ENCODE measurements at regions not wholly inside any gene's neighbourhood (a gene's known extent, or its start where the extent isn't known, plus 50 kb on each side); places are given as distances from the start of the nearest gene placed in this dataset.
A peak's percentile ranks its signal among the peaks of the same experiment; 100 is the strongest.

- Histone ChIP-seq H2BK15ac (replicated peaks; ENCODE audit: low read depth) (no peak overlapping the region), H3K79me2 (ENCODE audit: control insufficient read depth, insufficient read depth, low read length) (no peaks in the 10 kb centered on the region), H3K9ac (ENCODE audit: low read length) (no peak overlapping the region), H2AK5ac (ENCODE audit: low read length) (no peak overlapping the region), H3K4me1 (ENCODE audit: control insufficient read depth, low read depth, low read length) (peaks cover 13% of the 10 kb centered on the region), H4K5ac (ENCODE audit: low read length) (no peak overlapping the region), H3K36me3 (ENCODE audit: control insufficient read depth, insufficient read depth, low read length) (no peaks in the 10 kb centered on the region), H3K4me2 (ENCODE audit: low read length) (no peak overlapping the region), H2BK5ac (ENCODE audit: low read length) (peak overlapping the region; percentile 13), H3K56ac (ENCODE audit: low read length) (no peak overlapping the region), H2BK120ac (ENCODE audit: low read depth, low read length) (no peak overlapping the region), H4K8ac (ENCODE audit: low read depth, low read length) (no peak overlapping the region), H3K4me3 (ENCODE audit: low read length) (no peak overlapping the region), H3K79me1 (ENCODE audit: low read length) (no peaks in the 10 kb centered on the region), H3K18ac (ENCODE audit: low read length) (no peak overlapping the region), H3K27ac (ENCODE audit: low read depth, low read length) (no peak overlapping the region), H3K27me3 (ENCODE audit: insufficient read depth, low read length, poor library complexity) (no peaks in the 10 kb centered on the region), H3K4ac (ENCODE audit: low read depth, low read length) (no peak overlapping the region), H3K23ac (ENCODE audit: low read length) (no peak overlapping the region)
- DNase-seq = peak; percentile 82
- no CpG with 5 or more reads among the region's 3 CpGs for WGBS (ENCODE audit: extremely low coverage, insufficient coverage, low lambda C conversion rate)
Measured at GRCh38 chr4:81528979-81529378, 57.3 kb upstream of the RASGEF1B start.

- DNase-seq = no peak
Measured at GRCh38 chr4:81528200-81528599, 56.5 kb upstream of the RASGEF1B start.

GRCh38 chr4:81527709-81528108, 56.0 kb upstream of the RASGEF1B start:
- Histone ChIP-seq H3K9ac (ENCODE audit: low read length) (no peak overlapping the region), H2BK5ac (ENCODE audit: low read length) (peak overlapping the region; percentile 89), H3K56ac (ENCODE audit: low read length) (no peak overlapping the region), H3K4me1 (ENCODE audit: control insufficient read depth, low read depth, low read length) (peaks cover 13% of the 10 kb centered on the region), H2AK5ac (ENCODE audit: low read length) (no peak overlapping the region), H3K36me3 (ENCODE audit: control insufficient read depth, insufficient read depth, low read length) (no peaks in the 10 kb centered on the region), H3K27me3 (ENCODE audit: insufficient read depth, low read length, poor library complexity) (no peaks in the 10 kb centered on the region), H3K79me2 (ENCODE audit: control insufficient read depth, insufficient read depth, low read length) (no peaks in the 10 kb centered on the region), H4K8ac (ENCODE audit: low read depth, low read length) (no peak overlapping the region), H3K4ac (ENCODE audit: low read depth, low read length) (no peak overlapping the region), H2BK120ac (ENCODE audit: low read depth, low read length) (no peak overlapping the region), H4K5ac (ENCODE audit: low read length) (no peak overlapping the region), H3K4me3 (ENCODE audit: low read length) (no peak overlapping the region), H3K18ac (ENCODE audit: low read length) (no peak overlapping the region), H3K27ac (ENCODE audit: low read depth, low read length) (no peak overlapping the region), H3K79me1 (ENCODE audit: low read length) (no peaks in the 10 kb centered on the region), H3K23ac (ENCODE audit: low read length) (no peak overlapping the region), H3K4me2 (ENCODE audit: low read length) (no peak overlapping the region), H2BK15ac (replicated peaks; ENCODE audit: low read depth) (no peak overlapping the region)
- no CpG with 5 or more reads among the region's 1 CpG for WGBS (ENCODE audit: extremely low coverage, insufficient coverage, low lambda C conversion rate)
- no peak for DNase-seq

More at GRCh38 chr4:81528200-81528599, 56.5 kb upstream of the RASGEF1B start:
- Histone ChIP-seq H4K5ac (ENCODE audit: low read length) (no peak overlapping the region), H3K36me3 (ENCODE audit: control insufficient read depth, insufficient read depth, low read length) (no peaks in the 10 kb centered on the region), H3K9ac (ENCODE audit: low read length) (no peak overlapping the region), H3K56ac (ENCODE audit: low read length) (peak overlapping the region; percentile 77), H3K79me2 (ENCODE audit: control insufficient read depth, insufficient read depth, low read length) (no peaks in the 10 kb centered on the region), H2AK5ac (ENCODE audit: low read length) (peak overlapping the region; percentile 10), H3K23ac (ENCODE audit: low read length) (peak overlapping the region; percentile 32), H2BK15ac (replicated peaks; ENCODE audit: low read depth) (no peak overlapping the region), H2BK120ac (ENCODE audit: low read depth, low read length) (no peak overlapping the region), H3K27ac (ENCODE audit: low read depth, low read length) (no peak overlapping the region), H3K79me1 (ENCODE audit: low read length) (no peaks in the 10 kb centered on the region), H3K27me3 (ENCODE audit: insufficient read depth, low read length, poor library complexity) (no peaks in the 10 kb centered on the region), H2BK5ac (ENCODE audit: low read length) (peak overlapping the region; percentile 89), H3K4me1 (ENCODE audit: control insufficient read depth, low read depth, low read length) (peaks cover 13% of the 10 kb centered on the region), H3K4me2 (ENCODE audit: low read length) (no peak overlapping the region), H3K18ac (ENCODE audit: low read length) (no peak overlapping the region), H4K8ac (ENCODE audit: low read depth, low read length) (no peak overlapping the region), H3K4ac (ENCODE audit: low read depth, low read length) (no peak overlapping the region), H3K4me3 (ENCODE audit: low read length) (no peak overlapping the region)
- no CpG with 5 or more reads among the region's 2 CpGs for WGBS (ENCODE audit: extremely low coverage, insufficient coverage, low lambda C conversion rate)

DNA sequence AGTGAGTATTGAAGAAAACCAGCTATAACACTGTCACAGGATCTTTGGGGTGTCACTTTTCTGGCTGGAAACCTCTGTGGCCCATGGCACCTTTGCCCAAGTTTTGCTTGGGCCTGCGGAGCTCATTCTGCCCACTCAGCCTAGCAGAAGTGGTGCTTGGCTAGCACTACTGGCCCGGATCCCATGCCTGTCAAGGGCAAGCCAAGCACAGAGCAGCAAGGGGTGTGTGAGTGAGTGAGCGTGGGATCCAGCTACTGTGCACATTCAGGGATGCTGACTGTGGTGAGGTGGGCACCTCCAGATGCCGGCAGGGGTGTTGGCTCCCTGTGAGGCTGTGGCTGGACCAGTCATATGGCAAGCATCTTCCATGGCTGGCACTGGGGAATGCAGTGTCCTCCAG, 55.4 kb upstream of the RASGEF1B start:
- Histone ChIP-seq H3K4me1 (ENCODE audit: control insufficient read depth, low read depth, low read length) (peaks cover 13% of the 10 kb centered on the region), H3K4ac (ENCODE audit: low read depth, low read length) (no peak overlapping the region), H3K4me3 (ENCODE audit: low read length) (no peak overlapping the region), H3K4me2 (ENCODE audit: low read length) (no peak overlapping the region), H3K27me3 (ENCODE audit: insufficient read depth, low read length, poor library complexity) (no peaks in the 10 kb centered on the region), H2BK5ac (ENCODE audit: low read length) (no peak overlapping the region), H4K8ac (ENCODE audit: low read depth, low read length) (no peak overlapping the region), H3K79me2 (ENCODE audit: control insufficient read depth, insufficient read depth, low read length) (no peaks in the 10 kb centered on the region), H2BK15ac (replicated peaks; ENCODE audit: low read depth) (no peak overlapping the region), H3K23ac (ENCODE audit: low read length) (no peak overlapping the region), H3K18ac (ENCODE audit: low read length) (no peak overlapping the region), H2BK120ac (ENCODE audit: low read depth, low read length) (no peak overlapping the region), H2AK5ac (ENCODE audit: low read length) (no peak overlapping the region), H3K27ac (ENCODE audit: low read depth, low read length) (no peak overlapping the region), H3K56ac (ENCODE audit: low read length) (no peak overlapping the region), H3K9ac (ENCODE audit: low read length) (no peak overlapping the region), H3K36me3 (ENCODE audit: control insufficient read depth, insufficient read depth, low read length) (no peaks in the 10 kb centered on the region), H4K5ac (ENCODE audit: low read length) (no peak overlapping the region), H3K79me1 (ENCODE audit: low read length) (no peaks in the 10 kb centered on the region)
- no CpG with 5 or more reads among the region's 4 CpGs for WGBS (ENCODE audit: extremely low coverage, insufficient coverage, low lambda C conversion rate)
- no peak for DNase-seq

DNA sequence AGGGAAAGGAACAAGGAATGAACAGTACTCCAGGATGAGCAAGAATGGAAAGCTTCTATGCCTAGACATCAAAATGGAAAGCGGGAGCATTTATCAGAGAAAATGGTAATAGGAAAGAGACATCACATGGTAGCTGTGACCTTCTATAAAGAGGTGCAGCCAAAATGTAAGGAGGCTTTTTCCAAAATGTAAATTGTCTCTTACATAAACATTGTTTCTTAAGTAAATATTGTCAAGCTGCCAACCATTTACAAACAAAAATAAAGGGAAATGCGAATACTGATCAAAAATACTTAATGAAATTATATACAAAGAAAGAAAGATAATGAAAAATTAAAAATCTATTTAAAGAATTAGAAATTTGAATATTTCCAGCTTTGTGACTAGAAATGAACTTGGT, 55.0 kb upstream of the RASGEF1B start:
- Histone ChIP-seq H2BK5ac (ENCODE audit: low read length) (no peak overlapping the region), H4K8ac (ENCODE audit: low read depth, low read length) (no peak overlapping the region), H3K23ac (ENCODE audit: low read length) (no peak overlapping the region), H3K36me3 (ENCODE audit: control insufficient read depth, insufficient read depth, low read length) (no peaks in the 10 kb centered on the region), H3K4me1 (ENCODE audit: control insufficient read depth, low read depth, low read length) (peaks cover 13% of the 10 kb centered on the region), H3K4me2 (ENCODE audit: low read length) (no peak overlapping the region), H3K79me2 (ENCODE audit: control insufficient read depth, insufficient read depth, low read length) (no peaks in the 10 kb centered on the region), H2BK120ac (ENCODE audit: low read depth, low read length) (no peak overlapping the region), H3K79me1 (ENCODE audit: low read length) (no peaks in the 10 kb centered on the region), H3K9ac (ENCODE audit: low read length) (no peak overlapping the region), H2AK5ac (ENCODE audit: low read length) (no peak overlapping the region), H3K27me3 (ENCODE audit: insufficient read depth, low read length, poor library complexity) (no peaks in the 10 kb centered on the region), H3K27ac (ENCODE audit: low read depth, low read length) (no peak overlapping the region), H3K56ac (ENCODE audit: low read length) (no peak overlapping the region), H2BK15ac (replicated peaks; ENCODE audit: low read depth) (peak overlapping the region; percentile 12), H3K4ac (ENCODE audit: low read depth, low read length) (no peak overlapping the region), H4K5ac (ENCODE audit: low read length) (no peak overlapping the region), H3K4me3 (ENCODE audit: low read length) (no peak overlapping the region), H3K18ac (ENCODE audit: low read length) (no peak overlapping the region)
- WGBS (ENCODE audit: extremely low coverage, insufficient coverage, low lambda C conversion rate) = no CpG with 5 or more reads among the region's 2 CpGs
- no peak for DNase-seq

- Histone ChIP-seq H4K5ac (ENCODE audit: low read length) (no peak overlapping the region), H3K4me2 (ENCODE audit: low read length) (no peak overlapping the region), H2BK120ac (ENCODE audit: low read depth, low read length) (no peak overlapping the region), H3K79me1 (ENCODE audit: low read length) (no peaks in the 10 kb centered on the region), H2BK5ac (ENCODE audit: low read length) (no peak overlapping the region), H4K8ac (ENCODE audit: low read depth, low read length) (peak overlapping the region; percentile 60), H3K4me1 (ENCODE audit: control insufficient read depth, low read depth, low read length) (peaks cover 8% of the 10 kb centered on the region), H3K23ac (ENCODE audit: low read length) (no peak overlapping the region), H3K27ac (ENCODE audit: low read depth, low read length) (no peak overlapping the region), H2BK15ac (replicated peaks; ENCODE audit: low read depth) (no peak overlapping the region), H3K79me2 (ENCODE audit: control insufficient read depth, insufficient read depth, low read length) (no peaks in the 10 kb centered on the region), H2AK5ac (ENCODE audit: low read length) (no peak overlapping the region), H3K18ac (ENCODE audit: low read length) (peak overlapping the region; percentile 23), H3K27me3 (ENCODE audit: insufficient read depth, low read length, poor library complexity) (no peaks in the 10 kb centered on the region), H3K9ac (ENCODE audit: low read length) (no peak overlapping the region), H3K56ac (ENCODE audit: low read length) (no peak overlapping the region), H3K4ac (ENCODE audit: low read depth, low read length) (peak overlapping the region; percentile 2), H3K36me3 (ENCODE audit: control insufficient read depth, insufficient read depth, low read length) (no peaks in the 10 kb centered on the region), H3K4me3 (ENCODE audit: low read length) (no peak overlapping the region)
- WGBS (ENCODE audit: extremely low coverage, insufficient coverage, low lambda C conversion rate) = no CpG with 5 or more reads among the region's 2 CpGs
- no peak for DNase-seq
Measured at GRCh38 chr4:81523672-81524327, 52.1 kb upstream of the RASGEF1B start.

Data from mesendoderm (in vitro differentiated cells).